ENCODE measurements at regions not wholly inside any gene's neighbourhood (a gene's known extent, or its start where the extent isn't known, plus 50 kb on each side); places are given as distances from the start of the nearest gene placed in this dataset.

DNA sequence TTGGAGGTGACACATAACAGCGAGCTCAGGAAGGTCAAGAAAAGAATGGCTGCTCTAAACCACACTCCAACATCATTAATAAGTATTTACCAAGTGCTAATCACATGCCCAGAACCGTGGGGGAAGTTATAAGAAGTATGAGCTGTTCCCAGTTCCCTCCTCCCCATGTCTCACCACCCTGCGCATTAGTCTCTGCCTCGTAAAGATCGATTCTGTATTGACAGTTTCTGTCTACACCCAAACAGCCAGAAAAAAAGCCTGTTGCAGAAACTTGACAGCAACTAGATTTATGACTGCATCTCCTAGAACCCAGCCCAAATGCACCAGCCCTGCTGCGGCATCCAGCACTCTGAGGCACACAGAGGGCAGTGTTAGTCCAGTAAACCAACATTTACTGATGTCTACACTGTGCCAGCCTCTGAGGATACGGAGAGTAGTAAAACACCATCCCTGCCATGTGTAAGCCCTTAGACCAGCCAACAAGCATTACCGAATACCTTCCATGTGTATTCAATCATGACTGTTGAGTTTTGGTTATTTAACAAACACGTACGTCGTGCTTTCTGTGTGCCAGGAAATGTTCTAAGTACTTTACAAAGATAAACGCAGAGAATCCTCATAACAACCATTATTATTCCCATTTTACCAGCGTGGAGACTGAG, 63.6 kb upstream of the ZBTB40 start:
- Histone ChIP-seq H3K9me3 (ENCODE audit: low read length) (no peaks in the 10 kb centered on the region), H3K9ac (ENCODE audit: low read length) (no peak overlapping the region), H3K36me3 (ENCODE audit: insufficient read depth, low read length) (no peaks in the 10 kb centered on the region), H3K9me2 (ENCODE audit: low read depth, low read length) (no peaks in the 10 kb centered on the region), H3K4me2 (ENCODE audit: low read length) (no peak overlapping the region), H3K79me2 (ENCODE audit: insufficient read depth, low read length) (no peaks in the 10 kb centered on the region), H3K4me3 (ENCODE audit: low read depth, low read length, poor library complexity, severe bottlenecking) (no peak overlapping the region), H4K20me1 (ENCODE audit: insufficient read depth, low read length) (no peaks in the 10 kb centered on the region), H2AFZ (ENCODE audit: low read length) (no peak overlapping the region), H3F3A (ENCODE audit: insufficient read depth, low read length) (no peaks in the 10 kb centered on the region), H3K27me3 (ENCODE audit: insufficient read depth, low read length) (no peaks in the 10 kb centered on the region), H3K4me1 (ENCODE audit: insufficient read depth, low read length, severe bottlenecking) (no peaks in the 10 kb centered on the region), H3K27ac (ENCODE audit: low read depth, low read length, poor library complexity, severe bottlenecking) (no peak overlapping the region)
- no peak for TF ChIP-seq CTCF (IDR thresholded peaks at IDR 0.05; ENCODE audit: low read length)

DNA sequence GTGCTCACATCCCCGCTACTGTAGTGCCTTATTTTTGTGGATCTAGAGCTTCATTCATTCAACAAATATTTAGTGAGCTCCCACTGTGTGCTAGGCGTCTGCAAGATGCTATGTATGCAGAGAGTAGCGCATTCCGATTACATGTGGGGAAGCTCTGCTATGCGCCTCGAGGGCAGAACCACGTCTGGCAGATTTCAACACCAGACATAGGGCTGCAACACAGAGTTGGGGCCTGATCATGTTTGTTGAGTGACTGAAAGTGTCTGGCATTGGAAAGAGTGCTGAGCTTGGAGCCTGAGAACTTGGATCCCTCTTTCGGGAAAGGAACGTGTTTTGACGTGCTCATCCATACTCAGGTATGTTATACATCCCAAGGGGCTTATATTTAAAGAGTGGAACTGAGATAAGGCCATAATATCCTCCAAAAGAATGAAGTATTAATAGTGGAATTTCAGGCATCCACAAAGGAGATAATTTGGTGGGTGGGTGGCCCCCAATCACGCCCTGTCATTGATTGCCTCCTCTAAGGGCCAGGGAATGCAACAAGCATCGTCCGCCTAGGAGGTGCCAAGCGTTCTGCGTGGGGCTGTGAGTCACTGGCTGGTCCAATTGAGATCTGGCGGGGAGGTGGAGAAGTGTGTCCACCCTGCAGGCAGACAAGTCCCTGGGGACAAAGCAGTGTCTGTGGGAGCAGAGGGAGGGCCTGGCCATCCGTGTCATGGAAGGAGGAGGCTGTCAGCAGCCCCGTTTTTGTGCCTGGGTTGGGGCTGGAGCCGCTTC, 62.8 kb upstream of the ZBTB40 start:
- Histone ChIP-seq H3K4me1 (ENCODE audit: insufficient read depth, low read length, severe bottlenecking) (no peaks in the 10 kb centered on the region), H3K27me3 (ENCODE audit: insufficient read depth, low read length) (no peaks in the 10 kb centered on the region)
- TF ChIP-seq CTCF (IDR thresholded peaks at IDR 0.05; ENCODE audit: low read length) = no peak
- no peak for TF ChIP-seq EZH2 (IDR thresholded peaks at IDR 0.05; ENCODE audit: borderline replicate concordance, low read length)

DNA sequence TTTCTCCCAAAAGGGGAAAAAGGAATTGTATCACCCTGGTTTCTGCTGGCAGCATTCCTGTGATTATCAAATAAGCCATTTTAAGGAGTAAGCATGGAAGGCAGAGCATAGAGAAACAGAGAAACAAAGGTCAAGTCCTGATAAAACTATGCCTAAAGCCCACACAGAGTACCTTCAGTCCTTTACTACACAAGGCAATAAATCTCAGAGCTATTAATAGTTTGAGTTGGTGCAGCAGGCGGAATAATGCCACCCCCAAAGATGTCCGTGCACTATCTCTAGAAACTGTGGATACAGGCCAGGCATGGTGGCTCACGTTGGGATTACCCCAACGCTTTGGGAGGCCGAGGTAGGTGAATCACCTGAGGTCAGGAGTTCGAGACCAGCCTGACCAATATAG, 58.1 kb upstream of the ZBTB40 start:
- Histone ChIP-seq H3K27me3 (ENCODE audit: insufficient read depth, low read length) (no peaks in the 10 kb centered on the region), H2AFZ (ENCODE audit: low read length) (no peak overlapping the region), H3F3A (ENCODE audit: insufficient read depth, low read length) (no peaks in the 10 kb centered on the region), H3K36me3 (ENCODE audit: insufficient read depth, low read length) (no peaks in the 10 kb centered on the region), H3K4me3 (ENCODE audit: low read depth, low read length, poor library complexity, severe bottlenecking) (no peak overlapping the region), H3K9me3 (ENCODE audit: low read length) (no peaks in the 10 kb centered on the region), H3K27ac (ENCODE audit: low read depth, low read length, poor library complexity, severe bottlenecking) (no peak overlapping the region), H3K4me2 (ENCODE audit: low read length) (no peak overlapping the region), H4K20me1 (ENCODE audit: insufficient read depth, low read length) (no peaks in the 10 kb centered on the region), H3K79me2 (ENCODE audit: insufficient read depth, low read length) (no peaks in the 10 kb centered on the region), H3K9me2 (ENCODE audit: low read depth, low read length) (no peaks in the 10 kb centered on the region), H3K4me1 (ENCODE audit: insufficient read depth, low read length, severe bottlenecking) (no peaks in the 10 kb centered on the region), H3K9ac (ENCODE audit: low read length) (no peak overlapping the region)
- TF ChIP-seq EZH2 (IDR thresholded peaks at IDR 0.05; ENCODE audit: borderline replicate concordance, low read length) (no peak), CTCF (IDR thresholded peaks at IDR 0.05; ENCODE audit: low read length) (no peak)

More for the DNA sequence above, 62.8 kb upstream of the ZBTB40 start:
- no peak overlapping the region for H3K27ac ChIP-seq (ENCODE audit: low read depth, low read length, poor library complexity, severe bottlenecking)
- H3K79me2 ChIP-seq (ENCODE audit: insufficient read depth, low read length) = no peaks in the 10 kb centered on the region
- H3K9me3 ChIP-seq (ENCODE audit: low read length) = no peaks in the 10 kb centered on the region
- no peaks in the 10 kb centered on the region for H3K9me2 ChIP-seq (ENCODE audit: low read depth, low read length)
- no peak overlapping the region for H3K4me2 ChIP-seq (ENCODE audit: low read length)
- no peak overlapping the region for H3K4me3 ChIP-seq (ENCODE audit: low read depth, low read length, poor library complexity, severe bottlenecking)
- H4K20me1 ChIP-seq (ENCODE audit: insufficient read depth, low read length) = no peaks in the 10 kb centered on the region
- no peaks in the 10 kb centered on the region for H3F3A ChIP-seq (ENCODE audit: insufficient read depth, low read length)
- H3K36me3 ChIP-seq (ENCODE audit: insufficient read depth, low read length) = no peaks in the 10 kb centered on the region
- H3K9ac ChIP-seq (ENCODE audit: low read length) = no peak overlapping the region
- no peak overlapping the region for H2AFZ ChIP-seq (ENCODE audit: low read length)

Data from OCI-LY1 (cell line).